Glutamatergic neuron (in vitro differentiated cells): ENCODE measurements at regions not wholly inside any gene's neighbourhood (a gene's known extent, or its start where the extent isn't known, plus 50 kb on each side); places are given as distances from the start of the nearest gene placed in this dataset.

Experiments
- DNase-seq: peaks from one replicate; pipeline ENCODE4 v3.0.0; 2022
- H3K27ac Mint-ChIP-seq: one replicate; pipeline ENCODE4 v1.8.0; 2020; ENCODE audit warnings: mild to moderate bottlenecking, mixed read lengths, inconsistent platforms; ENCODE audit not compliant: unreplicated experiment
- H3K27me3 Mint-ChIP-seq: one replicate; pipeline ENCODE4 v1.8.0; 2020; ENCODE audit warnings: mild to moderate bottlenecking, moderate library complexity, mixed read lengths, inconsistent platforms; ENCODE audit not compliant: unreplicated experiment
- H3K36me3 Mint-ChIP-seq: one replicate; pipeline ENCODE4 v1.8.0; 2020; ENCODE audit warnings: mild to moderate bottlenecking, mixed read lengths, inconsistent platforms; ENCODE audit not compliant: unreplicated experiment
- H3K4me1 Mint-ChIP-seq: one replicate; pipeline ENCODE4 v1.8.0; 2020; ENCODE audit warnings: mild to moderate bottlenecking, low read depth, mixed read lengths, inconsistent platforms; ENCODE audit not compliant: unreplicated experiment
- H3K4me3 Mint-ChIP-seq: one replicate; pipeline ENCODE4 v1.8.0; 2020; ENCODE audit warnings: mild to moderate bottlenecking, mixed read lengths, inconsistent platforms; ENCODE audit not compliant: unreplicated experiment
- H3K9me3 Mint-ChIP-seq: one replicate; pipeline ENCODE4 v1.8.0; 2020; ENCODE audit warnings: mild to moderate bottlenecking, moderate library complexity, mixed read lengths, inconsistent platforms; ENCODE audit not compliant: unreplicated experiment
- TF ChIP-seq, protein P1 (sequence below): fragments of 200-600 bp; sonication (generic); IDR thresholded peaks from one replicate; pipeline ENCODE4 v1.5.0; 2021; ENCODE audit not compliant: partially characterized antibody, unreplicated experiment

DNA sequence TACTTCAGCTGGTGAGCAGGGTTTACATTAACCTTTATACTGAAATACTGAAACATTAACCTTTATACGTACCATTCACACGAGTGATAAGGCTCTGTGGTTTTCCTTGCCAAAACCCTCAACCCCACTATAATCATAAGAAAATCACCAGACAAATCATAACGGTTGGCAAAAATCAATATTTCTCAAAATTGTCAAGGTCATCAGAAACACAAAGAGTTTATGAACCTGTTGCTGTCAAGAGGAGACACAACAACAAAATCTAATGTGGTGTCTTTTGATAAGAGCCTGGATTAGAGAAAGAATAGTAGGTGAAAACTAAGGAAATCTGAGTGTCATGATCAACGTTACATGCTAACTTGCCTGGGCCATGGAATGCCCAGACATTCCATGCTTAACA lies 396.9 kb upstream of the TMEFF2 start:
- TF ChIP-seq, protein P1, sequence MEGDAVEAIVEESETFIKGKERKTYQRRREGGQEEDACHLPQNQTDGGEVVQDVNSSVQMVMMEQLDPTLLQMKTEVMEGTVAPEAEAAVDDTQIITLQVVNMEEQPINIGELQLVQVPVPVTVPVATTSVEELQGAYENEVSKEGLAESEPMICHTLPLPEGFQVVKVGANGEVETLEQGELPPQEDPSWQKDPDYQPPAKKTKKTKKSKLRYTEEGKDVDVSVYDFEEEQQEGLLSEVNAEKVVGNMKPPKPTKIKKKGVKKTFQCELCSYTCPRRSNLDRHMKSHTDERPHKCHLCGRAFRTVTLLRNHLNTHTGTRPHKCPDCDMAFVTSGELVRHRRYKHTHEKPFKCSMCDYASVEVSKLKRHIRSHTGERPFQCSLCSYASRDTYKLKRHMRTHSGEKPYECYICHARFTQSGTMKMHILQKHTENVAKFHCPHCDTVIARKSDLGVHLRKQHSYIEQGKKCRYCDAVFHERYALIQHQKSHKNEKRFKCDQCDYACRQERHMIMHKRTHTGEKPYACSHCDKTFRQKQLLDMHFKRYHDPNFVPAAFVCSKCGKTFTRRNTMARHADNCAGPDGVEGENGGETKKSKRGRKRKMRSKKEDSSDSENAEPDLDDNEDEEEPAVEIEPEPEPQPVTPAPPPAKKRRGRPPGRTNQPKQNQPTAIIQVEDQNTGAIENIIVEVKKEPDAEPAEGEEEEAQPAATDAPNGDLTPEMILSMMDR, result no peak
- Mint-ChIP-seq H3K4me1 (no peaks in the 10 kb centered on the region), H3K27ac (no peak overlapping the region), H3K4me3 (no peak overlapping the region), H3K9me3 (no peaks in the 10 kb centered on the region), H3K36me3 (no peaks in the 10 kb centered on the region), H3K27me3 (no peaks in the 10 kb centered on the region)
- no peak for DNase-seq

DNA sequence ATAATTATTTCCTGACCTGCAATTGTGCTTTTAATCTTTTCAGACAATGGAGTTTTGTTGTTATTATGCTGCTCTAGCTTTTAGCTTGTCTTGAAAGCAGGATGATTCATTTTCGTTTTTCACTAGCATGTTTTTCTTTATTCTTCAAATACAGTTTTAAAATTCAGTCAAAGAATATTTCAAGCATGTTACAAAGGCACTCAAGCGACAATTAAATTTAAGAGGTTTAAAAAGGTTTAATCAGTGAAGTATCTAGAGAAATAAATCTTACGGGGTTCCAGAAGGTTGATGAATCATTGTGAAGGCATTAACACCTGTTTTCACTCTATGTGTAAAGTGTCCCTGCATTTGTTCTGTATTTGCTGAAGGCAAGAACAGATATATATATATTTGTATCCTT lies 390.7 kb upstream of the TMEFF2 start:
- Mint-ChIP-seq H3K27ac (no peak overlapping the region), H3K4me1 (peaks cover 3% of the 10 kb centered on the region), H3K36me3 (no peaks in the 10 kb centered on the region), H3K27me3 (no peaks in the 10 kb centered on the region), H3K4me3 (no peak overlapping the region), H3K9me3 (no peaks in the 10 kb centered on the region)
- TF ChIP-seq, protein P1, result no peak
- DNase-seq, result no peak

DNA sequence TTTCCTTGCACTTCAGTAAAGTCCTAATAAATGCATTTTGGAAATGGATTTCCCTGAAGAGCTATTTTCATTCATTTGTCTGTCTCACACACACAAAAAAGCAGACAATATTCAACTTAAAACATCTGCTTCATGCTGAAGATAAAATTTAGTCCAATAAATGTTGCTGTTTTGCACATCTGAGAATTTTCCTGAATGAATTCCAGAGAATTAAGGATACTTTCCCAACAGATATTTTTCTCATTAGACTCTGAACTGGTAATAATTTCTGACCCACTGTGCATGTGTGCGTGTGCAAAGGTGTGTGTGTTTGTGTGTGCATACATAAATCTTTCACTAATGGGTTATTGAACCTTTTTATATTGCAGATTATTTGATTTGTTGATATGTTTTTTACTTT lies 390.2 kb upstream of the TMEFF2 start:
- DNase-seq, result no peak
- Mint-ChIP-seq H3K9me3 (no peaks in the 10 kb centered on the region), H3K36me3 (no peaks in the 10 kb centered on the region)

DNA sequence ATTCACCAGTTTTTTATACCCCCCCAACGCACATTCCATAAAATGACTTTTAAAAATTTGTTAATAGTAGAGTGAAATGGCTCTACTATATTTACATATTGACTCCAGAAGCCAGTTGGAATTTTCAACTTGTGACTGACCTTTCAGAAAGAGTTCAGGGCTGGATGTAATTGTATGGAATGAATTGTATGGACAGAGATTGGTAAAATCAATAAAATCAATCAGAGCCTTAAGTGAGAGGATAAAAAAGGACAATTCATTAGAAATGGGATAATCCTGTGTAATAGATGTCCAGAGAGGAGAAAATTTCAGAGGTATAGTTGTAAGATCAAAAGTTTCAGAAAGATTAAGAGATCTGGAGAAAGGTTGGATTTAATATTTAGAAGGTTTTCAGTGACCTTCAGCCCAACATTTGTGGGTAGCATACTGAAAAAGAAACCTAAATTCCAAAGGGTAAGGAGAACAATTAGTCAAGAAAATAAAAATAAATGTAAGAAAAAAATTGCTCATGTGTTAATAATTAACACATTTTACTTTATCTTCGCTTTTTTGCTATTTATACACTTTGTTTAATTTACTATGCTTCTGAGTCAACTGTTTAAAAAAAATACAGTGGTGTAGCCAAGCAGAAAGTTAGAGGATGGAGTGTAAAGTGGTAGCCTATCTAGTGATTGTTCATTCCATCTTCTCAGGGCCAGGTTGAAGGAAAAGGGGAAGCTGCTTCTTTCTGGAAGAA lies 385.4 kb upstream of the TMEFF2 start:
- Mint-ChIP-seq H3K27me3 (no peaks in the 10 kb centered on the region), H3K4me3 (no peak overlapping the region), H3K27ac (no peak overlapping the region), H3K9me3 (no peaks in the 10 kb centered on the region), H3K36me3 (no peaks in the 10 kb centered on the region), H3K4me1 (peaks cover 6% of the 10 kb centered on the region)
- no peak for DNase-seq
- TF ChIP-seq, protein P1, result no peak

More for the DNA sequence above, 390.2 kb upstream of the TMEFF2 start:
- peaks cover 5% of the 10 kb centered on the region for H3K4me1 Mint-ChIP-seq
- TF ChIP-seq, protein P1, result no peak
- H3K27me3 Mint-ChIP-seq, result no peaks in the 10 kb centered on the region
- H3K27ac Mint-ChIP-seq, result no peak overlapping the region
- H3K4me3 Mint-ChIP-seq, result no peak overlapping the region

DNA sequence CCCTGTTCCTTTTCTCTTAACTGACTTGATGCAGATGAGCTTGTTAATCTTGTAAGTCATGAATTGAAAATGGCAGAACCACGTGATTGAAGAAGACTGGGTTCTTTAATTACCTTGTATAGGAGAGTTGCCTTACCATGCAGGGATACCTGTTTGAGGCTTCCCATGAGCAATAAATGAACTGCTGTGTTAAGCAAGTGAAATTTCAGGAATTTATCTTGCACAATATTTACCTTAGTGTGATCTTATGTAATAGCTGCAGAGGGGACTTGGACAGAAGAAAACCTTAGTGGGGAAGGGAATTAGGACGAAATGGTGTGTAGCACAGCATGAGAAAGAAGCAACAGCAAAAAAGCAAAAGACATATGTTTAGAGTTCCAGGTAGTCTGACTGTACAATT lies 384.0 kb upstream of the TMEFF2 start:
- H3K27ac Mint-ChIP-seq, result no peak overlapping the region
- no peaks in the 10 kb centered on the region for H3K36me3 Mint-ChIP-seq
- H3K9me3 Mint-ChIP-seq, result no peaks in the 10 kb centered on the region
- no peaks in the 10 kb centered on the region for H3K27me3 Mint-ChIP-seq
- H3K4me1 Mint-ChIP-seq, result peaks cover 6% of the 10 kb centered on the region
- TF ChIP-seq, protein P1, result no peak
- H3K4me3 Mint-ChIP-seq, result no peak overlapping the region
- no peak for DNase-seq
